Kidney (tissue), 13 donors: ENCODE measurements at regions not wholly inside any gene's neighbourhood (a gene's known extent, or its start where the extent isn't known, plus 50 kb on each side); places are given as distances from the start of the nearest gene placed in this dataset.
A peak's percentile ranks its signal among the peaks of the same experiment; 100 is the strongest.

Experiments
- DNase-seq, 5 donors: peaks; one replicate each; pipeline ENCODE4 v3.0.0-alpha.2; 2013 to 2020
- FAIRE-seq: peaks from 2 replicates; lab custom pipeline; 2012; peaks lifted over from hg19 to GRCh38; lab: Jason Lieb, UNC
- H3K27ac ChIP-seq, 2 donors: one replicate each; pipeline ENCODE4 v1.7.0; 2013; ENCODE audit warnings: low read depth in 2 of 2, low read length in 2 of 2, inconsistent platforms in 1 of 2
- H3K27me3 ChIP-seq: one replicate; pipeline ENCODE4 v1.7.1; 2013; ENCODE audit warnings: low read length, inconsistent platforms; ENCODE audit not compliant: control insufficient read depth, insufficient read depth
- H3K36me3 ChIP-seq, 3 donors: one replicate each; pipeline versions ENCODE4 v1.7.0 to v1.7.1; 2013; ENCODE audit warnings: low read length in 3 of 3, control low read depth in 1 of 3, inconsistent platforms in 1 of 3; ENCODE audit not compliant: insufficient read depth in 3 of 3, control insufficient read depth in 2 of 3
- H3K4me1 ChIP-seq, 3 donors: one replicate each; pipeline versions ENCODE4 v1.7.0 to v1.7.1; 2013; ENCODE audit warnings: low read length in 3 of 3, inconsistent platforms in 1 of 3, low read depth in 1 of 3; ENCODE audit not compliant: control insufficient read depth in 2 of 3, insufficient read depth in 2 of 3
- H3K4me3 ChIP-seq, 3 donors: one replicate each; pipeline versions ENCODE4 v1.7.0 to v1.8.1; 2013; ENCODE audit warnings: low read length in 3 of 3, control low read depth in 1 of 3, inconsistent platforms in 1 of 3
- H3K9ac ChIP-seq, 3 donors: one replicate each; pipeline versions ENCODE4 v1.7.0 to v1.7.1; 2013; ENCODE audit warnings: low read length in 3 of 3, control low read depth in 1 of 3, inconsistent platforms in 1 of 3
- H3K9me3 ChIP-seq, 3 donors: one replicate each; pipeline versions ENCODE4 v1.7.0 to v1.7.1; 2013; ENCODE audit warnings: low read length in 3 of 3, control low read depth in 1 of 3, inconsistent platforms in 1 of 3; ENCODE audit not compliant: control insufficient read depth in 2 of 3, insufficient read depth in 1 of 3
- CTCF ChIP-seq: IDR thresholded peaks from 3 replicates; pipeline ENCODE4 v1.5.1; 2012; ENCODE audit warnings: mild to moderate bottlenecking, moderate library complexity, borderline replicate concordance; ENCODE audit not compliant: insufficient read depth; ENCODE audit errors: extremely low read depth
- intact Hi-C: fragments of 100-400 bp; cut with DNase I; formaldehyde crosslinking; loops from one replicate; pipeline ENCODE4 v1.11.1; 2022
- donor health status: control.
- donor health status: control.
- donor health status: control.
- donor health status: control.
- donor health status: control.
- donor health status: DM: yes; HTN: yes; CAD: no.
- donor health status: Normal renal cell carcinoma (clear cell type).

- TF ChIP-seq CTCF: no peak
- no peak overlapping the region for H3K4me3 ChIP-seq
- intact Hi-C loops: no loop called here
- H3K9me3 ChIP-seq: no peaks in the 10 kb centered on the region
- no peak for FAIRE-seq
- no peak for DNase-seq
- no peak overlapping the region for H3K9ac ChIP-seq
- H3K27me3 ChIP-seq: peaks cover 2% of the 10 kb centered on the region
- no peaks in the 10 kb centered on the region for H3K36me3 ChIP-seq
- peaks cover 0 to 7% (median 0%) of the 10 kb centered on the region in 3 donors for H3K4me1 ChIP-seq
- no peak overlapping the region for H3K27ac ChIP-seq
Measured at GRCh38 chr2:239566995-239567568, 166.3 kb upstream of the HDAC4 start.

DNA sequence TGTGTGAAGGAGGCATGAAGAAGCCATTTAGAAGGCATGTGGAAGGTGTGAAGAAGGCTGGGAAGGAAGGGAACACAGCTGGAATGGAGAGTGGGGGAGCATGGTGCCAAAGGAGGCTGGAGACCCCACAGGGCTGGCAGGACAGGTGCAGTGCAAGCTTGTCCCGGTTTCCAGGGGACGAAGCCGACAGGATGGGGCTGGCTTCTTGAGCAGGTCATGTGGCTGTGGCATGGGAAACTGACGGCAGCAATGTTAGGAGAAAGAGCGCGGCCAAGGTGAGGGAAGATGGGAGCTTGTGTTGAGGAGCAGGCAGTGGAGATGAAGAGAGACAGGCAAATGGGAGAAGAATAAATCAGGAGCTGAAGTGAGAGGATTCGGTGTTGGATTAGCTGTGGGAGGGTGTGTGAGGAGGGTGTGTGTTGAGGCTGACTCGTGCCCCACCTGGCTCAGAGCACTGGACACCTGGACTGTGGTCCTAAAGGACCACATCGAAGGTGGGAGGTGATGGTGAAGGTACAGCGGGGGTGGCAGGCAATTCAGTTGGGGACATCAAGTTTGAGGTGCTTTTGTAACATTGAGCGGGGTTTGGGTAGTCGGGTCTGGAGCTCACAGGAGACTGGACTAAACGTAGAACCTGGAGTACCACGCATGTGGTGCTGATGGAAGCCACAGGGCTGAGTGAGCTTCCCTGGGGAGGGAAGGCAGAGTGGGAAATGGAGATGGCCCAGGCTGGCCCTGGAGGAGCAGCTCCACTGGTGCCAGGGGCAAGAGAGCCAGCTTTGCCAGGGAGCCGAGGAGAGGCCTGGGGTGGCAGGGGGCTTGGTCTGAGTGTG, 165.6 kb upstream of the HDAC4 start:
- intact Hi-C loops: no loop called here
- FAIRE-seq: no peak
- H3K9me3 ChIP-seq: no peaks in the 10 kb centered on the region
- H3K27ac ChIP-seq: no peak overlapping the region
- TF ChIP-seq CTCF: no peak
- peaks cover 2% of the 10 kb centered on the region for H3K27me3 ChIP-seq
- no peak overlapping the region for H3K4me3 ChIP-seq
- no peaks in the 10 kb centered on the region for H3K36me3 ChIP-seq
- peaks cover 0 to 8% (median 0%) of the 10 kb centered on the region in 3 donors for H3K4me1 ChIP-seq
- DNase-seq: peak in 1 of 5 donors; percentile 20
- H3K9ac ChIP-seq: no peak overlapping the region

- no peak overlapping the region for H3K9ac ChIP-seq
- H3K4me3 ChIP-seq: no peak overlapping the region
- DNase-seq (peak in 1 of 5 donors; percentile 25), FAIRE-seq (no peak)
- H3K36me3 ChIP-seq: no peaks in the 10 kb centered on the region
- H3K4me1 ChIP-seq: peaks cover 0 to 9% (median 0%) of the 10 kb centered on the region in 3 donors
- H3K27ac ChIP-seq: no peak overlapping the region
- peaks cover 2% of the 10 kb centered on the region for H3K27me3 ChIP-seq
- TF ChIP-seq CTCF: no peak
- no peaks in the 10 kb centered on the region for H3K9me3 ChIP-seq
- intact Hi-C loops: no loop called here
Measured at GRCh38 chr2:239564587-239564986, 163.8 kb upstream of the HDAC4 start.
